NK-92 treated with Interleukin-12 subunit alpha and Interleukin-12 subunit beta, amount 100 ng/mL, for 24 hours (cell line): ENCODE measurements at regions not wholly inside any gene's neighbourhood (a gene's known extent, or its start where the extent isn't known, plus 50 kb on each side); places are given as distances from the start of the nearest gene placed in this dataset.
"Not testable (repeated sequence)": the region's sequence is repeated elsewhere in the genome, so short reads cannot be mapped to it uniquely, and the experiment has no call there.

ENCODE experiments used
- DNase-seq: peaks from one replicate; lab custom pipeline; 2025; lab: John Stamatoyannopoulos, UW

GRCh38 chr3:16708285-16708684, 103.1 kb upstream of the DAZL start:
- no peak for DNase-seq

GRCh38 chr3:16711691-16712090, 106.5 kb upstream of the DAZL start:
- not testable (repeated sequence) for DNase-seq

- no peak for DNase-seq
Measured at GRCh38 chr3:16715281-16715680, 110.1 kb upstream of the DAZL start.

- no peak for DNase-seq
Measured at GRCh38 chr3:16719426-16719825, 114.2 kb upstream of the DAZL start.

GRCh38 chr3:16720367-16720940, 115.2 kb upstream of the DAZL start:
- no peak for DNase-seq

- DNase-seq = no peak
Measured at GRCh38 chr3:16721494-16721893, 116.3 kb upstream of the DAZL start.

GRCh38 chr3:16723978-16724377, 118.8 kb upstream of the DAZL start:
- DNase-seq = no peak

- DNase-seq = no peak
Measured at GRCh38 chr3:16724487-16724886, 119.3 kb upstream of the DAZL start.

- DNase-seq = no peak
Measured at GRCh38 chr3:16725972-16726371, 120.7 kb upstream of the DAZL start.

GRCh38 chr3:16728770-16729745, 123.8 kb upstream of the DAZL start:
- no peak for DNase-seq

GRCh38 chr3:16738451-16738850, 133.2 kb upstream of the DAZL start:
- DNase-seq = no peak

- DNase-seq = no peak
Measured at GRCh38 chr3:16739541-16740105, 134.4 kb upstream of the DAZL start.

GRCh38 chr3:16740515-16740914, 135.3 kb upstream of the DAZL start:
- DNase-seq = no peak

GRCh38 chr3:16741103-16741758, 136.0 kb upstream of the DAZL start:
- DNase-seq = no peak

- DNase-seq = no peak
Measured at GRCh38 chr3:16741890-16742289, 136.7 kb upstream of the DAZL start.

GRCh38 chr3:16743276-16743675, 138.1 kb upstream of the DAZL start:
- DNase-seq = no peak

GRCh38 chr3:16759227-16759903, 125.4 kb upstream of the PLCL2 start:
- no peak for DNase-seq

- DNase-seq = no peak
Measured at GRCh38 chr3:16761571-16761970, 123.2 kb upstream of the PLCL2 start.

GRCh38 chr3:16765661-16766060, 119.1 kb upstream of the PLCL2 start:
- no peak for DNase-seq

- no peak for DNase-seq
Measured at GRCh38 chr3:16767006-16767405, 117.7 kb upstream of the PLCL2 start.

GRCh38 chr3:16768014-16768413, 116.7 kb upstream of the PLCL2 start:
- DNase-seq = no peak

GRCh38 chr3:16768956-16769355, 115.8 kb upstream of the PLCL2 start:
- no peak for DNase-seq
